Heart left ventricle (tissue), 16 donors: ENCODE measurements at regions not wholly inside any gene's neighbourhood (a gene's known extent, or its start where the extent isn't known, plus 50 kb on each side); places are given as distances from the start of the nearest gene placed in this dataset.
"Not testable (repeated sequence)": the region's sequence is repeated elsewhere in the genome, so short reads cannot be mapped to it uniquely, and the experiment has no call there.

Experiments used
- ATAC-seq, 4 donors: fragments of 200-7000 bp; cut with Tn5 transposase; one replicate each; pipeline ENCODE4 v1.9.1; 2020 to 2022; ENCODE audit warnings: moderate library complexity in 4 of 4, mild to moderate bottlenecking in 3 of 4, moderate number of reproducible peaks in 1 of 4
- DNase-seq, 5 donors: peaks; one replicate each; pipeline ENCODE4 v3.0.0-alpha.2; 2020
- H3K27ac ChIP-seq, 12 donors: fragments of 200-600 bp; sonication (generic) in 4 of 12; one replicate each; pipeline versions ENCODE4 v1.5.0 to v1.8.0; 2016 to 2022; ENCODE audit warnings: mild to moderate bottlenecking in 2 of 12
- H3K27me3 ChIP-seq, 9 donors: fragments of 200-600 bp; sonication (generic) in 2 of 9; one replicate each; pipeline versions ENCODE4 v1.5.1 to v1.8.0; 2016 to 2022; ENCODE audit warnings: mild to moderate bottlenecking in 3 of 9
- H3K36me3 ChIP-seq, 9 donors: fragments of 200-600 bp; sonication (generic) in 2 of 9; one replicate each; pipeline versions ENCODE4 v1.5.0 to v1.8.0; 2018 to 2022; ENCODE audit warnings: mild to moderate bottlenecking in 2 of 9
- H3K4me1 ChIP-seq, 12 donors: fragments of 200-600 bp; sonication (generic) in 4 of 12; one replicate each; pipeline versions ENCODE4 v1.5.0 to v1.8.0; 2016 to 2022; ENCODE audit warnings: mild to moderate bottlenecking in 3 of 12
- H3K4me3 ChIP-seq, 12 donors: fragments of 200-600 bp; sonication (generic) in 4 of 12; one replicate each; pipeline versions ENCODE4 v1.5.0 to v1.8.0; 2017 to 2022; ENCODE audit warnings: mild to moderate bottlenecking in 9 of 12, moderate library complexity in 4 of 12
- H3K9me3 ChIP-seq, 12 donors: fragments of 200-600 bp; sonication (generic) in 4 of 12; one replicate each; pipeline versions ENCODE4 v1.5.0 to v1.8.0; 2016 to 2022; ENCODE audit warnings: mild to moderate bottlenecking in 1 of 12
- WGBS, 4 donors: extraction: QIAGEN DNeasy Blood & Tissue Kit in 2 of 4; methylation state at CpG; one replicate each; pipeline versions ENCODE4 v1.1.5 to v1.1.7; 2013 to 2018; 5-methylcytosine and 5-hydroxymethylcytosine counted together
- intact Hi-C, 10 donors: fragments of 100-400 bp; cut with DNase I; formaldehyde crosslinking; loops; one replicate each; pipeline versions ENCODE4 v1.11.1 to v1.14.2; 2022
- donor health status: ischemic (EF 13 %, LVEDD 7.1; RV severe dilation, severe dysfunction).
- donor health status: healthy with polysubstance abuse.
- donor health status: DM: no; HTN: yes; CAD: no.
- donor health status: DM: no; HTN: no; CAD: no.
- donor health status: ischemic (EF 25% LVEDD 6.9; RV normal size, moderate dysfunction).
- donor health status: ischemic (EF 25% LVEDD 5.7; RV mildly dilated, moderate dysfunction).
- donor health status: healthy.
- donor health status: DM: yes; HTN: yes; CAD: no.
- donor health status: ischemic (EF 35%, LVEDD 5.7; RV mildly dilated, moderate dysfunction).
- donor health status: nonischemic (EF 11% LVEDD 7.7; RV severe dilation, severe dysfunction).
- donor health status: DM: yes; HTN: yes; CAD: no.
- donor health status: PGD.
- donor health status: ischemic (EF 29% LVEDD 5.4; RV normal size, mild dysfunction).
- donor health status: nonischemic (EF 23%, LVEDD 6.1; RV moderate dilation, normal function).

GRCh38 chr15:32342772-32343199 lies 60.3 kb downstream of the GOLGA8K start:
- H3K27me3 ChIP-seq, H3K36me3 ChIP-seq, H3K4me1 ChIP-seq, intact Hi-C loops, H3K9me3 ChIP-seq, H3K27ac ChIP-seq: not testable (repeated sequence)
- ATAC-seq, result peak in 3 of 4 donors; percentile 16 to 31 (median 26)
- 0 to 1% methylated on average over 23 to 25 of the region's 32 CpGs; no CpG with 5 or more reads in 2 of the 4 donors for WGBS, 4 donors
- H3K4me3 ChIP-seq, result peak overlapping the region in 8 of 12 donors; percentile 18 to 37 (median 30)
- peak in 2 of 5 donors; percentile 8 to 37 for DNase-seq

- DNase-seq, intact Hi-C loops, H3K36me3 ChIP-seq, H3K9me3 ChIP-seq, H3K4me1 ChIP-seq, H3K27me3 ChIP-seq, ATAC-seq, H3K27ac ChIP-seq: not testable (repeated sequence)
- 0 to 1% methylated on average over 6 to 21 of the region's 39 CpGs; no CpG with 5 or more reads in 2 of the 4 donors for WGBS, 4 donors
- peak overlapping the region in 1 of 12 donors; percentile 11 for H3K4me3 ChIP-seq
These were observed 60.8 kb downstream of the GOLGA8K start for GRCh38 chr15:32342268-32342667.

- H3K9me3 ChIP-seq, DNase-seq, ATAC-seq, intact Hi-C loops, H3K4me1 ChIP-seq, H3K27me3 ChIP-seq, H3K4me3 ChIP-seq, H3K36me3 ChIP-seq, H3K27ac ChIP-seq: not testable (repeated sequence)
- 77 to 92% (median 84%) methylated on average over 5 to 10 of the region's 12 CpGs for WGBS, 4 donors
These were observed 61.6 kb downstream of the GOLGA8K start for GRCh38 chr15:32341530-32341929.

GRCh38 chr15:32336804-32337203 lies 66.3 kb downstream of the GOLGA8K start:
- H3K27me3 ChIP-seq, DNase-seq, intact Hi-C loops, H3K4me3 ChIP-seq, H3K27ac ChIP-seq, ATAC-seq, H3K36me3 ChIP-seq, H3K4me1 ChIP-seq, H3K9me3 ChIP-seq: not testable (repeated sequence)
- WGBS, 4 donors, result 80 to 87% (median 83%) methylated on average over 1 to 2 of the region's 3 CpGs

- H3K4me3 ChIP-seq, intact Hi-C loops, H3K4me1 ChIP-seq, DNase-seq, H3K9me3 ChIP-seq, H3K36me3 ChIP-seq, H3K27ac ChIP-seq, H3K27me3 ChIP-seq: not testable (repeated sequence)
- ATAC-seq, result peak in 1 of 4 donors; percentile 26
- WGBS, 4 donors, result 88 to 100% (median 95%) methylated on average over 2 to 3 of the region's 4 CpGs
These were observed 79.7 kb downstream of the GOLGA8K start for GRCh38 chr15:32323353-32323752.

GRCh38 chr15:32319247-32319646 lies 83.8 kb downstream of the GOLGA8K start:
- H3K27me3 ChIP-seq, H3K4me1 ChIP-seq, H3K9me3 ChIP-seq, intact Hi-C loops, ATAC-seq, H3K27ac ChIP-seq, H3K36me3 ChIP-seq, DNase-seq, H3K4me3 ChIP-seq: not testable (repeated sequence)
- WGBS, 4 donors, result 56 to 74% (median 68%) methylated on average over 2 of the region's 3 CpGs

- H3K36me3 ChIP-seq, H3K27ac ChIP-seq, DNase-seq, H3K4me3 ChIP-seq, H3K4me1 ChIP-seq, H3K27me3 ChIP-seq, ATAC-seq, intact Hi-C loops, H3K9me3 ChIP-seq: not testable (repeated sequence)
- no CpG with 5 or more reads among the region's 4 CpGs for WGBS, 4 donors
These were observed 86.6 kb downstream of the GOLGA8K start for GRCh38 chr15:32316482-32316881.

GRCh38 chr15:32315079-32315939 lies 87.8 kb downstream of the GOLGA8K start:
- intact Hi-C loops, H3K36me3 ChIP-seq, H3K4me3 ChIP-seq, H3K4me1 ChIP-seq, H3K9me3 ChIP-seq, ATAC-seq, DNase-seq, H3K27ac ChIP-seq, H3K27me3 ChIP-seq: not testable (repeated sequence)
- 3% methylated on average over 16 to 38 of the region's 91 CpGs; no CpG with 5 or more reads in 1 of the 4 donors for WGBS, 4 donors

- 43 to 97% (median 70%) methylated on average over 12 to 58 of the region's 77 CpGs; no CpG with 5 or more reads in 1 of the 4 donors for WGBS, 4 donors
- intact Hi-C loops, H3K4me3 ChIP-seq, ATAC-seq, H3K27me3 ChIP-seq, H3K36me3 ChIP-seq, H3K27ac ChIP-seq, H3K9me3 ChIP-seq, H3K4me1 ChIP-seq: not testable (repeated sequence)
- DNase-seq, result peak in 1 of 5 donors; percentile 15
These were observed 89.5 kb downstream of the GOLGA8K start for GRCh38 chr15:32313446-32314209.

- ATAC-seq, H3K27me3 ChIP-seq, H3K36me3 ChIP-seq, DNase-seq, H3K4me3 ChIP-seq, H3K4me1 ChIP-seq, H3K27ac ChIP-seq, intact Hi-C loops, H3K9me3 ChIP-seq: not testable (repeated sequence)
- WGBS, 4 donors, result 3 to 10% (median 5%) methylated on average over 6 to 31 of the region's 37 CpGs; no CpG with 5 or more reads in 1 of the 4 donors
These were observed 90.4 kb downstream of the GOLGA8K start for GRCh38 chr15:32312721-32313120.

- DNase-seq, H3K9me3 ChIP-seq, H3K27ac ChIP-seq, H3K27me3 ChIP-seq, H3K4me3 ChIP-seq, intact Hi-C loops, H3K4me1 ChIP-seq, ATAC-seq, H3K36me3 ChIP-seq: not testable (repeated sequence)
- WGBS, 4 donors, result 32 to 52% (median 43%) methylated on average over 5 of the region's 5 CpGs
These were observed 95.5 kb downstream of the GOLGA8K start for GRCh38 chr15:32307592-32307991.
